A549 (cell line): ENCODE measurements at regions not wholly inside any gene's neighbourhood (a gene's known extent, or its start where the extent isn't known, plus 50 kb on each side); places are given as distances from the start of the nearest gene placed in this dataset.

ENCODE experiments used
- ATAC-seq, 2 experiments: fragments of 200-7000 bp in 1 of 2; fragments of >200 bp in 1 of 2; cut with Nextera tagmentation in 1 of 2; cut with Tn5 transposase in 1 of 2; 3 replicates each; pipeline versions ENCODE4 v1.8.0 to v1.9.1; 2018 to 2020; ENCODE audit warnings: mild to moderate bottlenecking in 1 of 2, moderate library complexity in 1 of 2
- CTCF ChIA-PET: fragments of 300-600 bp; sonication (Branson Sonifier 250); formaldehyde crosslinking; extraction: SDS; loops from one replicate; lab custom pipeline; 2021; ENCODE audit warnings: antibody characterized with exemption, inconsistent platforms; lab: Yijun Ruan, JAX
- POLR2A ChIA-PET: fragments of 350-600 bp; formaldehyde crosslinking; extraction: SDS; loops from one replicate; lab custom pipeline; 2021; ENCODE audit warnings: antibody characterized with exemption, inconsistent platforms; lab: Yijun Ruan, JAX
- DNase-seq, 2 experiments: peaks; one replicate each; pipeline versions ENCODE4 v3.0.0 to v3.0.0-alpha.2; 2011 to 2016; ENCODE audit warnings: low read depth in 1 of 2, low spot score in 1 of 2
- FAIRE-seq: peaks from 2 replicates; lab custom pipeline; 2011; peaks lifted over from hg19 to GRCh38; lab: Jason Lieb, UNC
- H3K27ac ChIP-seq, 2 experiments: fragments of >200 bp; sonication (Bioruptor Twin); formaldehyde crosslinking; 3 replicates each; pipeline ENCODE4 v1.5.1; 2016 to 2017
- H3K4me1 ChIP-seq: fragments of >200 bp; sonication (Bioruptor Twin); formaldehyde crosslinking; 3 replicates; pipeline ENCODE4 v1.6.1; 2016
- H3K4me2 ChIP-seq: fragments of >200 bp; sonication (Bioruptor Twin); formaldehyde crosslinking; 3 replicates; pipeline ENCODE4 v1.6.1; 2016
- H3K4me3 ChIP-seq: fragments of >200 bp; sonication (Bioruptor Twin); formaldehyde crosslinking; 3 replicates; pipeline ENCODE4 v1.5.1; 2016
- H3K9me3 ChIP-seq: fragments of >200 bp; sonication (Bioruptor Twin); formaldehyde crosslinking; 3 replicates; pipeline ENCODE4 v1.6.1; 2016
- CBX2 ChIP-seq: fragments of 200-600 bp; sonication (generic); IDR thresholded peaks from 2 replicates; pipeline ENCODE4 v1.6.1; 2016; ENCODE audit warnings: low read depth, mild to moderate bottlenecking, borderline replicate concordance
- CBX8 ChIP-seq: fragments of 200-600 bp; sonication (generic); IDR thresholded peaks from 2 replicates; pipeline ENCODE4 v1.6.1; 2016
- CEBPB ChIP-seq, 2 experiments: fragments of >200 bp in 1 of 2; sonication (Bioruptor Twin) in 1 of 2; formaldehyde crosslinking in 1 of 2; IDR thresholded peaks; 2 replicates each; pipeline ENCODE4 v1.6.1; 2012 to 2016
- CHD2 ChIP-seq: fragments of 150-350 bp; IDR thresholded peaks from 2 replicates; pipeline ENCODE4 v1.6.1; 2014; ENCODE audit warnings: low read length; ENCODE audit not compliant: partially characterized antibody
- CHD4 ChIP-seq: fragments of 200-600 bp; sonication (generic); IDR thresholded peaks from 2 replicates; pipeline ENCODE4 v1.6.1; 2016; ENCODE audit warnings: antibody characterized with exemption, mild to moderate bottlenecking, borderline replicate concordance
- EP300 ChIP-seq, 2 experiments: fragments of >200 bp; sonication (Bioruptor Twin); formaldehyde crosslinking; IDR thresholded peaks; 2 replicates in 1 of 2; 3 replicates in 1 of 2; pipeline ENCODE4 v1.6.1; 2016 to 2017
- ESRRA ChIP-seq: fragments of 150-350 bp; IDR thresholded peaks from 2 replicates; pipeline ENCODE4 v1.6.1; 2014; ENCODE audit warnings: mild to moderate bottlenecking, low read length, borderline replicate concordance
- FOSB ChIP-seq: fragments of 250-450 bp; sonication (Bioruptor Pico); IDR thresholded peaks from 2 replicates; pipeline ENCODE4 v1.5.0; 2020; ENCODE audit warnings: mild to moderate bottlenecking, moderate library complexity
- FOXS1 ChIP-seq: fragments of 250-450 bp; sonication (Bioruptor Pico); IDR thresholded peaks from 2 replicates; pipeline ENCODE4 v1.5.0; 2020; ENCODE audit warnings: mild to moderate bottlenecking, moderate library complexity
- HOXA7 ChIP-seq: fragments of 250-450 bp; sonication (Bioruptor Pico); IDR thresholded peaks from 2 replicates; pipeline ENCODE4 v1.5.0; 2020; ENCODE audit warnings: mild to moderate bottlenecking, moderate library complexity
- KDM1A ChIP-seq: fragments of 200-600 bp; sonication (generic); IDR thresholded peaks from 2 replicates; pipeline ENCODE4 v1.6.1; 2016; ENCODE audit warnings: low read depth, mild to moderate bottlenecking
- MAFK ChIP-seq: fragments of 450-650 bp; IDR thresholded peaks from 2 replicates; pipeline ENCODE4 v1.6.1; 2014; ENCODE audit not compliant: partially characterized antibody
- MAZ ChIP-seq: fragments of 150-350 bp; IDR thresholded peaks from 2 replicates; pipeline ENCODE4 v1.6.1; 2014; ENCODE audit warnings: antibody characterized with exemption, low read depth, low read length, borderline replicate concordance
- MYC ChIP-seq: IDR thresholded peaks from 2 replicates; pipeline ENCODE4 v1.6.1; 2012; ENCODE audit warnings: mild to moderate bottlenecking, inconsistent platforms, low read length, improper control_type of control experiment, borderline replicate concordance
- RAD21 ChIP-seq, 2 experiments: fragments of >200 bp in 1 of 2; sonication (Bioruptor Twin) in 1 of 2; formaldehyde crosslinking in 1 of 2; IDR thresholded peaks in 1 of 2; conservative IDR thresholded peaks in 1 of 2; 2 replicates in 1 of 2; 3 replicates in 1 of 2; pipeline ENCODE4 v1.6.1; 2012 to 2018; ENCODE audit warnings: inconsistent platforms in 1 of 2
- RCOR1 ChIP-seq: fragments of 150-350 bp; IDR thresholded peaks from 2 replicates; pipeline ENCODE4 v1.6.1; 2014; ENCODE audit warnings: antibody characterized with exemption, low read length, low read depth
- RNF2 ChIP-seq: fragments of 200-600 bp; sonication (generic); IDR thresholded peaks from 2 replicates; pipeline ENCODE4 v1.6.1; 2016; ENCODE audit warnings: low read depth, mild to moderate bottlenecking, antibody characterized with exemption, moderate library complexity, borderline replicate concordance
- SREBF2 ChIP-seq: fragments of 450-650 bp; IDR thresholded peaks from 2 replicates; pipeline ENCODE4 v1.6.1; 2014; ENCODE audit warnings: mild to moderate bottlenecking, moderate library complexity
- TFCP2L1 ChIP-seq: fragments of 250-450 bp; sonication (Bioruptor Pico); IDR thresholded peaks from 2 replicates; pipeline ENCODE4 v1.5.0; 2021; ENCODE audit warnings: mild to moderate bottlenecking
- TP53 ChIP-seq: fragments of 250-450 bp; sonication (Bioruptor Pico); IDR thresholded peaks from 2 replicates; pipeline ENCODE4 v1.5.0; 2021; ENCODE audit warnings: mild to moderate bottlenecking, moderate library complexity
- ZC3H11A ChIP-seq: fragments of 450-650 bp; IDR thresholded peaks from 2 replicates; pipeline ENCODE4 v1.6.1; 2014; ENCODE audit warnings: antibody characterized with exemption, mild to moderate bottlenecking
- WGBS: methylation state at CpG from one replicate; pipeline ENCODE4 v1.1.6; 2017; ENCODE audit errors: missing lambda C conversion rate; 5-methylcytosine and 5-hydroxymethylcytosine counted together
- TF ChIP-seq, protein P1 (sequence below): fragments of 150-350 bp; IDR thresholded peaks from 2 replicates; pipeline ENCODE4 v1.6.1; 2014; ENCODE audit warnings: low read depth, mild to moderate bottlenecking, low read length
- TF ChIP-seq, protein P2 (sequence below): fragments of 200-600 bp; sonication (generic); IDR thresholded peaks from 2 replicates; pipeline ENCODE4 v1.6.1; 2016; ENCODE audit warnings: antibody characterized with exemption, mild to moderate bottlenecking, moderate library complexity

DNA sequence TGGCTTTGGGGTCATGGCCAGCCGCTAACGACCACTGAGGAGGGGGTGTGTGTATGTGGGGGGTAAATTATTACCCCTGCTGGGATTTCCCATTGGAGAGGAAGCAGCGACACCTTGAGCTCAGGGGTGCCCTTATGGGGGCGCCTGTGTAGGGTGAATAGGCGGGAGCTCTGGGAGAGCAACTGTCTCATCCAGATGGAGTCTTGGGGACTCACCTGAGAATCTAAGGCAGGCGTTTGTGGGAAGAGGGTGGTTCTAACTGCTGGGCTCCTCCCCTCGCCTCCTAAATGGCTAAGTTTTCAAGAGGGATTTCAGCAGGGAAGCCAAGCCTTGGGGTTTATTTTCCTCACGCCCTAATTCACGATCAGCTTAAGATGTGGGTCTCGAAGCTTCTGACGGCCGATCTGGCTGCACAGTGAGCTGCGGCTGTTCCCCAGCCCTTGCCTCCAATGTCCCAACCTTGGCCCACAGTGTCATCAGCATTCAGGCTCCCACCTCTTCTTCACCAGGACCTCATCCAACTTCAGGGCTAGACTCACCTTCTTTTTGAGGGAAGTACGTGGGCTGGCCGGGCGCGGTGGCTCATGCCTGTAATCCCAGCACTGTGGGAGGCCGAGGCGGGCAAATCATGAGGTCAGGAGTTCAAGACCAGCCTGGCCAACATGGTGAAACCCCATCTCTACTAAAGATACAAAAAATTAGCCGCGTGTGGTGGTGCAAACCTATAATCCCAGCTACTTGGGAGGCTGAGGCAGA is 136.9 kb upstream of the EEF2KMT start:
- CTCF ChIA-PET: interaction anchor here (0.6 to 1.7 kb wide), 4 partner anchors 12 to 382 kb away, joined by 3 to 4 read pairs (median 4); no protein-coding TSS in a partner anchor

DNA sequence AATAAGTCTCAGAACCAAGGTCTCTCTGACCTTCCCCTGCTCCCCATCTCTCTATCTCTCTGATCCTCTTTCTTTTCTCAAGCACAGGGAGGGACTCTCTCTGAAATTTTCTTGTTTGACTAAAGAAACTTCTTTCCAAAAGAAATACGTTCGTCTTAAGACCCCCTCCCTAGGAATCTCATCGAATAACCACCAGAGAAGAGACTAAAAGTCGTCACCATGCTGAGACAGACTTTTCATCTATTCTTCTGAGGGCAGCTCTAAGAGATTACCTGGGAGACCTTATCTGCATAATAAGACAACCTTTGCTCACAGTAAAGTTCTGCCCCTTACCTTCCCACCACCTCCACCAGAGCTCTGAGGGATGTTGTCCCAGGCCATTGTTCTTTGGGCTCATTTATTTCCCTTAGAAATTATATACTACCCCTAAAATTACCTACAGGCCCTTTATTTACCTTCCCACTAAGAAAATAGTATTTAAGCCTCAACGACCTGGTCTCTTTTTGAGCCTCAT is 133.7 kb upstream of the EEF2KMT start:
- H3K4me3 ChIP-seq: no peak overlapping the region
- CTCF ChIA-PET: interaction anchor here (0.8 kb wide), 1 partner anchor 8 kb away, joined by 4 read pairs; no protein-coding TSS in a partner anchor
- H3K27ac ChIP-seq: no peak overlapping the region
- POLR2A ChIA-PET: no interaction called here
- no peaks in the 10 kb centered on the region; the same call in 2 of the 3 replicates for H3K9me3 ChIP-seq
- FAIRE-seq (no peak), ATAC-seq (no peak), DNase-seq (no peak)
- TF ChIP-seq ZC3H11A (no peak), HOXA7 (CRISPR knock-in tag) (no peak), CHD2 (no peak), CHD4 (no peak), RCOR1 (no peak), CBX2 (no peak), ESRRA (no peak), EP300 (IDR thresholded peaks at IDR 0.05) (no peak), FOXS1 (CRISPR knock-in tag) (no peak), TFCP2L1 (no peak), MYC (no peak), FOSB (CRISPR knock-in tag) (no peak), CBX8 (no peak), MAFK (no peak)
- TF ChIP-seq, protein P1, sequence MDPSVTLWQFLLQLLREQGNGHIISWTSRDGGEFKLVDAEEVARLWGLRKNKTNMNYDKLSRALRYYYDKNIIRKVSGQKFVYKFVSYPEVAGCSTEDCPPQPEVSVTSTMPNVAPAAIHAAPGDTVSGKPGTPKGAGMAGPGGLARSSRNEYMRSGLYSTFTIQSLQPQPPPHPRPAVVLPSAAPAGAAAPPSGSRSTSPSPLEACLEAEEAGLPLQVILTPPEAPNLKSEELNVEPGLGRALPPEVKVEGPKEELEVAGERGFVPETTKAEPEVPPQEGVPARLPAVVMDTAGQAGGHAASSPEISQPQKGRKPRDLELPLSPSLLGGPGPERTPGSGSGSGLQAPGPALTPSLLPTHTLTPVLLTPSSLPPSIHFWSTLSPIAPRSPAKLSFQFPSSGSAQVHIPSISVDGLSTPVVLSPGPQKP: no peak
- TF ChIP-seq, protein P2, sequence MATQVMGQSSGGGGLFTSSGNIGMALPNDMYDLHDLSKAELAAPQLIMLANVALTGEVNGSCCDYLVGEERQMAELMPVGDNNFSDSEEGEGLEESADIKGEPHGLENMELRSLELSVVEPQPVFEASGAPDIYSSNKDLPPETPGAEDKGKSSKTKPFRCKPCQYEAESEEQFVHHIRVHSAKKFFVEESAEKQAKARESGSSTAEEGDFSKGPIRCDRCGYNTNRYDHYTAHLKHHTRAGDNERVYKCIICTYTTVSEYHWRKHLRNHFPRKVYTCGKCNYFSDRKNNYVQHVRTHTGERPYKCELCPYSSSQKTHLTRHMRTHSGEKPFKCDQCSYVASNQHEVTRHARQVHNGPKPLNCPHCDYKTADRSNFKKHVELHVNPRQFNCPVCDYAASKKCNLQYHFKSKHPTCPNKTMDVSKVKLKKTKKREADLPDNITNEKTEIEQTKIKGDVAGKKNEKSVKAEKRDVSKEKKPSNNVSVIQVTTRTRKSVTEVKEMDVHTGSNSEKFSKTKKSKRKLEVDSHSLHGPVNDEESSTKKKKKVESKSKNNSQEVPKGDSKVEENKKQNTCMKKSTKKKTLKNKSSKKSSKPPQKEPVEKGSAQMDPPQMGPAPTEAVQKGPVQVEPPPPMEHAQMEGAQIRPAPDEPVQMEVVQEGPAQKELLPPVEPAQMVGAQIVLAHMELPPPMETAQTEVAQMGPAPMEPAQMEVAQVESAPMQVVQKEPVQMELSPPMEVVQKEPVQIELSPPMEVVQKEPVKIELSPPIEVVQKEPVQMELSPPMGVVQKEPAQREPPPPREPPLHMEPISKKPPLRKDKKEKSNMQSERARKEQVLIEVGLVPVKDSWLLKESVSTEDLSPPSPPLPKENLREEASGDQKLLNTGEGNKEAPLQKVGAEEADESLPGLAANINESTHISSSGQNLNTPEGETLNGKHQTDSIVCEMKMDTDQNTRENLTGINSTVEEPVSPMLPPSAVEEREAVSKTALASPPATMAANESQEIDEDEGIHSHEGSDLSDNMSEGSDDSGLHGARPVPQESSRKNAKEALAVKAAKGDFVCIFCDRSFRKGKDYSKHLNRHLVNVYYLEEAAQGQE: no peak
- no peak overlapping the region for H3K4me2 ChIP-seq
- H3K4me1 ChIP-seq: no peaks in the 10 kb centered on the region
- WGBS: 12% methylated on average over 5 of the region's 5 CpGs

More for the DNA sequence above, 136.9 kb upstream of the EEF2KMT start:
- H3K4me2 ChIP-seq: no peak overlapping the region
- ATAC-seq (no peak; a peak in 1 of 6 replicates), DNase-seq (no peak), FAIRE-seq (no peak)
- POLR2A ChIA-PET: no interaction called here
- H3K4me1 ChIP-seq: no peaks in the 10 kb centered on the region
- no peaks in the 10 kb centered on the region; the same call in 2 of the 3 replicates for H3K9me3 ChIP-seq
- 27% methylated on average over 21 of the region's 21 CpGs for WGBS
- TF ChIP-seq CBX2 (no peak), RNF2 (no peak), FOXS1 (CRISPR knock-in tag) (no peak), CBX8 (no peak)
- no peak overlapping the region for H3K27ac ChIP-seq
- H3K4me3 ChIP-seq: no peak overlapping the region

- Histone ChIP-seq H3K27ac (no peak overlapping the region), H3K4me3 (no peak overlapping the region), H3K9me3 (no peaks in the 10 kb centered on the region; the same call in 2 of the 3 replicates), H3K4me2 (no peak overlapping the region), H3K4me1 (no peaks in the 10 kb centered on the region)
- POLR2A ChIA-PET: no interaction called here
- TF ChIP-seq RAD21 (conservative IDR thresholded peaks at IDR 0.05 in 1 of 2, IDR thresholded peaks at IDR 0.05 in 1 of 2) (no peak), KDM1A (no peak), MAZ (no peak), SREBF2 (no peak), TP53 (CRISPR knock-in tag) (no peak), CEBPB (IDR thresholded peaks at IDR 0.05) (no peak)
- TF ChIP-seq, protein P2: peak; percentile 55; the same call in 1 of the 2 replicates
- no peak for ATAC-seq
- WGBS: 4% methylated on average over 3 of the region's 3 CpGs
- no peak for DNase-seq
- no peak for FAIRE-seq
- CTCF ChIA-PET: no interaction called here
Measured at GRCh38 chr16:5228369-5228768, 130.8 kb upstream of the EEF2KMT start.
